HUES48 (cell line): ENCODE measurements at regions not wholly inside any gene's neighbourhood (a gene's known extent, or its start where the extent isn't known, plus 50 kb on each side); places are given as distances from the start of the nearest gene placed in this dataset.

ENCODE experiments used
- H3K27ac ChIP-seq: one replicate; pipeline ENCODE4 v1.7.0; 2013; ENCODE audit warnings: low read depth, low read length, inconsistent platforms
- H3K27me3 ChIP-seq: 2 replicates; pipeline ENCODE4 v1.6.1; 2013; ENCODE audit warnings: mild to moderate bottlenecking, low read length; ENCODE audit not compliant: control insufficient read depth, insufficient read depth
- H3K36me3 ChIP-seq: 2 replicates; pipeline ENCODE4 v1.6.1; 2013; ENCODE audit warnings: low read length; ENCODE audit not compliant: control insufficient read depth, insufficient read depth
- H3K4me1 ChIP-seq: 2 replicates; pipeline ENCODE4 v1.6.1; 2013; ENCODE audit warnings: mild to moderate bottlenecking, low read length; ENCODE audit not compliant: control insufficient read depth, insufficient read depth
- H3K4me3 ChIP-seq: 2 replicates; pipeline ENCODE4 v1.5.1; 2013; ENCODE audit warnings: mild to moderate bottlenecking, low read depth, low read length
- H3K9ac ChIP-seq: 2 replicates; pipeline ENCODE4 v1.6.1; 2013; ENCODE audit warnings: mild to moderate bottlenecking, low read depth, low read length, moderate library complexity
- H3K9me3 ChIP-seq: 2 replicates; pipeline ENCODE4 v1.6.1; 2013; ENCODE audit warnings: low read length; ENCODE audit not compliant: control insufficient read depth, insufficient read depth

DNA sequence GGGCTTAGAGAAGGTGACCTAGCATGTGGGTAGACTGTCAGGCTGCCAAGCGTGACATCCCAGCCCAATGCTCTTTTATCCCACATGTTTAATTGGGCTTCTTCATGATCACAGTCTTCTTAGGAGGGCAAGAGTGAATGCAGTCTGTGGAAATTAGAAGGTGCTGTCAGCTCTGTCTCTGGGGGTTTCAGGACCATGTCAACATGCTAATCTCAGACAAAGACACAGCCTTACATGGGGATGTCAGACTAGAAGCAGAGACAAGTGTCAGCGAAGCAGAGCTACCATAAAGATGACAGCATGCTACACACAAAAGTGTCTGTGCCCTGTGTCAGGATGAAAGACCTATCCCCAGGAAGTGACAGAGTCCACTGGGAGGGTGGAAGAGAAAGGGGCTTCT is 120.1 kb upstream of the SLC25A36 start:
- no peak overlapping the region for H3K27ac ChIP-seq
- H3K9ac ChIP-seq = no peak overlapping the region
- no peak overlapping the region for H3K4me3 ChIP-seq
- H3K9me3 ChIP-seq = no peaks in the 10 kb centered on the region
- no peaks in the 10 kb centered on the region for H3K36me3 ChIP-seq
- H3K27me3 ChIP-seq = no peaks in the 10 kb centered on the region
- H3K4me1 ChIP-seq = peaks cover 11% of the 10 kb centered on the region; the same call in 1 of the 2 replicates

DNA sequence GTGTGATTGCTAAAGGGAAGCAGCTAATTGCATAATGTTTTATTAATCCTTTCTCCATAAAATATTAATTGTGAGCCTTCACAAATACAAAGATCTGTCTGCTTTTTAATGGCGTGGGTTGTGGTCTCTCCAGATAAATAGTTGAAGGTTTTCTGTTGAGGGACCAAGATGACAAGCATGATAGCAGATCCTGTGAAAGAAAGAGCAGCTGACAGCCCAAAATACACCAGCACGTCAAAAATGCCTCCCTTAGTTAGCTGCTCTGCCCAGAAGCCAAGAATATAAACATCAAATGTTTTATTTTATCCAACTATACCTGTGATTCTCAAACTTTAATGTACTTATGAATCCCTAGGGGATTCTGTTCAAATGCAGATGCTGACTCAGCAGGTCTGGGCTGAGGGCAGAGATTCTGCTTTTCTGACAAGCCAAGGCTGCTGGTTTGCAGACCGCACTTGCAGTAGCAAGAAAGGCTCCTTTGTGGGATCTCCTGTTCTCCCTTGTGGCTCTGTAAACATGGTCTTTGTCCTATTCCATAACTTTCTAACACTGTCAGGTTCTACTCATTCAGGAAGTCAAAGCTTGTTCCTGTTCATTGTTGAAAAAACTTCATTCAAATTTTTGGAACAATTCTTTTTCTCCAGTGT is 119.1 kb upstream of the SLC25A36 start:
- Histone ChIP-seq H3K9me3 (no peaks in the 10 kb centered on the region), H3K4me3 (no peak overlapping the region), H3K36me3 (no peaks in the 10 kb centered on the region), H3K4me1 (peaks cover 11% of the 10 kb centered on the region; the same call in 1 of the 2 replicates), H3K9ac (no peak overlapping the region), H3K27me3 (no peaks in the 10 kb centered on the region), H3K27ac (peak overlapping the region; percentile 30)

DNA sequence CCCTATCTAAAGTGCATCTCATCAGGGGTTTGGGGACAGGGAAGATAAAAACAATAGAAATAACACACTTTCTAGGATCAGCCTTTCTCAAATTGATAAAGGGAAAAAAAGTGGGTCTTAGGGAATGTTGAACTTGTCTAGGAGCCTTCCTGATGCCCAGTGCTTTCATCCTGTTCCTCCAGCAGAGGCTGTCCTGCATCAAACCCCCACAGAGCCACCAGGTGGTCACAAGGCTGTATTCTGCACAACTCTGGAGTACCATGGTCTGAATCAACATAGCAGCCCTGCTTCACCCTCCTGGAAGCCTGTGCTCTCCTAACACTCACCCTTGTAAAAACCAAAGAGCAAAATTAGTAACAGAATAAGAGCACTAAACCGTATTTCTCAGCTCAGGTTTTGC is 118.5 kb upstream of the SLC25A36 start:
- no peak overlapping the region for H3K27ac ChIP-seq
- H3K36me3 ChIP-seq = no peaks in the 10 kb centered on the region
- H3K9ac ChIP-seq = no peak overlapping the region
- no peaks in the 10 kb centered on the region for H3K27me3 ChIP-seq
- H3K4me3 ChIP-seq = no peak overlapping the region
- H3K9me3 ChIP-seq = no peaks in the 10 kb centered on the region
- H3K4me1 ChIP-seq = peaks cover 11% of the 10 kb centered on the region; the same call in 1 of the 2 replicates

DNA sequence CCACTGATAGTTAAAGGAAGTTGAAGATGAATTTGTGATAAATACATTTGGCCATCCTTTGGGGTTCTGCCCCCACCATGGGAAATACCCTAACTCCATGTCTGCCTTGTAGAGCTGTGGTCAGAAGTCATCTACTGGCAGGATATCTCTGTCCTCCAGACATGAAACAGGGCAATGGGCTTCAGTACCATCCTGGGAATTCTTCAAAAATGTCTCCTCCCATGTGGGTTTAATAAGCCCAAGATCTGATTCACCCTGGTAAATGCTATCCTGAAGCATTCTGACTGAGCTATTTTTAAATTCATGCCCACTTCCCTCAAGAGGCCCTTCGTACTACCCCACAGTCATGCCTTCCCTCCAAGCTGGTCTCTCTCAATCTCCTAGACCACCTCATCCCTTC is 113.7 kb upstream of the SLC25A36 start:
- Histone ChIP-seq H3K27me3 (no peaks in the 10 kb centered on the region), H3K27ac (no peak overlapping the region), H3K4me3 (no peak overlapping the region), H3K36me3 (no peaks in the 10 kb centered on the region), H3K9ac (no peak overlapping the region), H3K9me3 (no peaks in the 10 kb centered on the region), H3K4me1 (peaks cover 6% of the 10 kb centered on the region; the same call in 1 of the 2 replicates)

DNA sequence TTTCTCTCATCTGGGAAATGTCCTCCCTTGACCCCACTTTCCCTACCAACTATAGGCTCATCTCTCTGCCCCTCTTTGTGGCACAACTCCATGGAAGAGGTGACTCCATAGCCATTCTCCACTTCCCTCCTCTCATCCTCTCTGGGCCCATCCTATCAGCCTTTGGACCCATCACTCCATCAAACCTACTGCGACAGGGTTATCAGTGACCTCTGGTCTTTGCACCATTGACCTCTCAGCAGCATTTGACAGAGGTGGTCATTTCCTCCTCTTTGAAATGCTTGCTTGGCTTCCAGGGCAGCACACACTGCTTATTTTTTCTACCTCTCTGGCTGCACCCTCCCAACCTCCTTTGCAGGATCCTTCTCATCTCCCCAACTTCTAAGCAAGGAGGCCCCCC is 113.1 kb upstream of the SLC25A36 start:
- no peaks in the 10 kb centered on the region for H3K27me3 ChIP-seq
- H3K9me3 ChIP-seq = no peaks in the 10 kb centered on the region
- H3K9ac ChIP-seq = no peak overlapping the region
- H3K36me3 ChIP-seq = no peaks in the 10 kb centered on the region
- H3K4me1 ChIP-seq = no peaks in the 10 kb centered on the region
- H3K4me3 ChIP-seq = no peak overlapping the region
- no peak overlapping the region for H3K27ac ChIP-seq

DNA sequence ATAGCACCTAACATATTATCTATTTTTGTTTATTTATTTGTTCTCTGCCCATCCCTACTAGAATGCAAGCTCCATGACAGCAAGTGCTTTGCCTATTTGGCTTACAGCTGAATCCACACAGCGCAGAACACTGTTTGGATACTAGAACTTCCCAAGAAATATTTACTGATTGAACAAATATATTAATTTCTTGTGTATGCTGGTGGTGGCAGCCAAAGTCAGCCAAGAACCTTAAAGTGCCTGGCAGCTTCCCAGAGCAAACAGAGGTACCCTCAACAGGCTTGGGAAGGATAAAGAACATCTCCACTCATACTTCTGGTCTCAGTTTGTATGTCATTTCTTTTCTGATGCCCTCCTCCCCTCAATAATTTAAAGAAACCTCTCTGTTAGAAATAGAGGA is 111.8 kb upstream of the SLC25A36 start:
- no peaks in the 10 kb centered on the region for H3K27me3 ChIP-seq
- no peak overlapping the region for H3K27ac ChIP-seq
- no peak overlapping the region for H3K9ac ChIP-seq
- H3K4me1 ChIP-seq = 0 out of 2 replicates have a peak, but pooled peaks cover 6% of the 10 kb centered on the region
- H3K9me3 ChIP-seq = no peaks in the 10 kb centered on the region
- H3K36me3 ChIP-seq = no peaks in the 10 kb centered on the region
- H3K4me3 ChIP-seq = no peak overlapping the region

DNA sequence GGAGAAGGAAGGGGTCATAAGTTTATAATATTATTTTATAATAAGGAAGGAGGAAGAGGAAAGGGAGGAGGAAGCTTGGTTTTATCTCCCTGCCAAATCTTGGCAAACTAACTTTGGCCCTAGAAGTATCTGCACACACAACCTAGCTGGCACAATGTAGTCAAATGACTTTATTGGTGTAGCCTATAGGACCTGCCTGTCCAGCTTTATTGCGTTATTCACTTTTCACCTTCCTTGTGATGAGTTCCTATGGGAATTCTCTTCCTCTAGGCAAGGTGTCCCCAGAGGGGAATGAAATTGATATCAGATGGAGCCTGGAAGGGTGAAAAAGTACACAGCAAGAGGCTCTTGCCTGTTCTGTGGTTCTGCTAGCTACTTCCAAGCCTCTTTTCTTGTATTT is 111.2 kb upstream of the SLC25A36 start:
- H3K36me3 ChIP-seq = no peaks in the 10 kb centered on the region
- 0 out of 2 replicates have a peak, but pooled peaks cover 6% of the 10 kb centered on the region for H3K4me1 ChIP-seq
- H3K27me3 ChIP-seq = no peaks in the 10 kb centered on the region

DNA sequence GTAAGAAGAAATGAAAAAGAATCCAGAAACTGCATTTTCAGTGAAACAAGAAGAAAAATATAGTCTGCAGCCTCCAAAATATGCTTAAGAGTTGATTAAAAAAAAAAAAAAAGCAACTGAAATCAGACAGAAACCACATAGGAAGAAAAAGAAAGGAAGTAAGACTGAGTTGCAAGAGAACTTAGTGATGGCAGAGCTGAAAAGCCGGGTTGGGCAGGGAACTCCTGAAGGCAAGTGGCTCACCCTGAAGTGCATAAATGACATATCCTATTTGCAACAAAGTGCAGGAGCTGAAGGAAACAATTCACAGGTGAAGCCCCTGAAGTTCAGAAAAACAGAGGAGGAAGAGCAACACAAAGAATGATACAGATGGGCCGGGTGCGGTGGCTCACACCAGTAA is 108.8 kb upstream of the SLC25A36 start:
- no peak overlapping the region for H3K4me3 ChIP-seq

More for the DNA sequence above, 111.2 kb upstream of the SLC25A36 start:
- Histone ChIP-seq H3K27ac (no peak overlapping the region), H3K9ac (no peak overlapping the region), H3K9me3 (no peaks in the 10 kb centered on the region), H3K4me3 (no peak overlapping the region)

DNA sequence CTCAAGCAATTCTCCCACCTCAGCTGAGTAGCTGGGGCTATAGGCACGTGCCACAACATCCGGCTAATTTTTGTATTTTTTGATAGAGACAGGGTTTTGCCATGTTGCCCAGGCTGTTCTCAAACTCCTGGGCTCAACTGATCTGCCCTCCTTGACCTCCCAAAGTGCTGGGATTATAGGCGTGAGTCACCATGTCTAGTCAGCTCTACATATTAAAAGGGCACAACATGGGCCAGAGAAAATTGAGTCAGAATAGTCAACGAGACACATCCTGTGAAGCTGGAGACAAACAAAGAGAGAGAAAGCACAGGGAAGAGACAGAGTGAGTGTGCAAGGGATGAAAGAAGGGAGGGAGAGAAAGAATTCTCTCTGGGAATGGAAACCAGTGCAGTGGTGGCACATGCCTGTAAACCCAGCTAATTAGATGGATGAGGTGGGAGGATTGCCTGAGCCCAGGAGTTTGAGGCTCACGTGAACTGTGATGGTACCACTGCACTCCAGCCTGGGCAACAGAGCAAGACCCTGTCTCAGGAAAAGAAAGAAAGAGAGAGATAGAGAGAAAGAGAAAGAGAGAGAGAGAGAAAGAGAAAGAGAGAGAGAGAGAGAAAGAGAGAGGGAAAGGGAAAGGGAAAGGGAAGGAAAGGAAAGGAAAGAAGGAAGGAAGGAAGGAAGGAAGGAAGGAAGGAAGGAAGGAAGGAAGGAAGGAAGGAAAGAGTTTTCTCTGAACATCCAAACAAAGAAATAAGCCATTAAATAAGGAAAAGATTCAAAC is 107.2 kb upstream of the SLC25A36 start:
- Histone ChIP-seq H3K27me3 (no peaks in the 10 kb centered on the region), H3K36me3 (no peaks in the 10 kb centered on the region), H3K4me3 (no peak overlapping the region), H3K9me3 (no peaks in the 10 kb centered on the region), H3K27ac (peak overlapping the region; percentile 60), H3K9ac (no peak overlapping the region), H3K4me1 (0 out of 2 replicates have a peak, but pooled peaks cover 6% of the 10 kb centered on the region)

More for the DNA sequence above, 108.8 kb upstream of the SLC25A36 start:
- H3K4me1 ChIP-seq = 0 out of 2 replicates have a peak, but pooled peaks cover 6% of the 10 kb centered on the region
- no peak overlapping the region for H3K27ac ChIP-seq
- H3K9me3 ChIP-seq = no peaks in the 10 kb centered on the region
- H3K9ac ChIP-seq = no peak overlapping the region
- no peaks in the 10 kb centered on the region for H3K36me3 ChIP-seq
- no peaks in the 10 kb centered on the region for H3K27me3 ChIP-seq

DNA sequence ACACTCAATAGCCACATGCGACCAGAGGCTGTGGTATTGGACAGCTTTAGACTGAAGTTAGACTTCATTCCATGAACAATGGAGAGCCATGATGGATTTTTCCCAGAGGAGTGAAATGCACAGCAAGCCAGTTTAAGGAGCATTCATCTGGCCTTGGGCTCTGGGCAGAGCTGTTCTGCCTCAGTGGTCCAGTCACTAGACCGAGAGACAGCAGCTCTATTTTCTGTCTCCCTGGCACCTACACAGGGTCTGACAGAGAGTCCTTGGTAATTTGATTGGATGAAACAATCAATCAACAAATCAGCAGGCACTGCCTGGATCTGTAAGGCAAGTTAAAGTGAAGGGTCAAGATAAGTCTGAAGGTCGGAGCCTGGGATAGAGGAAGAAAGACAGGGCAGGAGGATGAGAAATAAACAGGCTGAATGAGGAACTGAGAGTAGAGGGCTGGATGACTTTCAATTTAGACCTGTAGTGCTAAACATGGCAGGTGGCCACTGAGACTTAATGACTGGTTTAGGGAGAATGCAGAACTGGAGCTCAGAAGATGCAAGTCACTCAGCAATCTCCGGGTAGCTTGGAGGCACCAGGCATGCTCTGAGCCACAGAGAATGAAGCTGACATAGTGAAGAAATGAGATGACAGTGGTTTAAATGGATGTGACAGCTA is 98.5 kb upstream of the SLC25A36 start:
- no peak overlapping the region for H3K9ac ChIP-seq
- H3K27ac ChIP-seq = no peak overlapping the region
- no peak overlapping the region for H3K4me3 ChIP-seq
- H3K36me3 ChIP-seq = no peaks in the 10 kb centered on the region
- no peaks in the 10 kb centered on the region for H3K9me3 ChIP-seq
- H3K4me1 ChIP-seq = no peaks in the 10 kb centered on the region
- no peaks in the 10 kb centered on the region for H3K27me3 ChIP-seq

DNA sequence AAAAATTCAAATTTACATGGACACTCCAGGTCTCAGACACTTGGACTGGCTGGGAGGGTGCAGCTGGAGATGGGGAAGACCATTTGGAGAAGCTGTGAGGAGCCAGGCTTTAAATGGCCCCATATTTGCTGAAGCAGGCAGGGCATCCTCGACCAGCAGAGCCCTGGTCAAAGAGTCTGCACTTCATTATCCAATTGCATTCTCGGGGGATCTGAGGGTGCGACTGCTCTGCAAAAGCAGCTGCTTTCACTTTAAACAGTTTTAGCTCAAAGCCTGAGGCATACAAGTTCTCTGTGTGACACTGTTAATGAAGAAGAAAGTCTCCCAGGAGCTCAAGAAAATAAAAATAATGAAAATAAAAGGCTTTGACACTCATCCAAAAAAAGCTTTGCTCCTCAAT is 98.0 kb upstream of the SLC25A36 start:
- Histone ChIP-seq H3K27ac (no peak overlapping the region), H3K4me1 (no peaks in the 10 kb centered on the region)

More for the DNA sequence above, 98.0 kb upstream of the SLC25A36 start:
- Histone ChIP-seq H3K4me3 (no peak overlapping the region), H3K36me3 (no peaks in the 10 kb centered on the region), H3K9me3 (no peaks in the 10 kb centered on the region), H3K9ac (no peak overlapping the region), H3K27me3 (no peaks in the 10 kb centered on the region)
